M059J (cell line): ENCODE measurements at regions not wholly inside any gene's neighbourhood (a gene's known extent, or its start where the extent isn't known, plus 50 kb on each side); places are given as distances from the start of the nearest gene placed in this dataset.

Source experiments
- DNase-seq: peaks from one replicate; pipeline ENCODE4 v3.0.0-alpha.2; 2012; ENCODE audit warnings: low read depth

DNA sequence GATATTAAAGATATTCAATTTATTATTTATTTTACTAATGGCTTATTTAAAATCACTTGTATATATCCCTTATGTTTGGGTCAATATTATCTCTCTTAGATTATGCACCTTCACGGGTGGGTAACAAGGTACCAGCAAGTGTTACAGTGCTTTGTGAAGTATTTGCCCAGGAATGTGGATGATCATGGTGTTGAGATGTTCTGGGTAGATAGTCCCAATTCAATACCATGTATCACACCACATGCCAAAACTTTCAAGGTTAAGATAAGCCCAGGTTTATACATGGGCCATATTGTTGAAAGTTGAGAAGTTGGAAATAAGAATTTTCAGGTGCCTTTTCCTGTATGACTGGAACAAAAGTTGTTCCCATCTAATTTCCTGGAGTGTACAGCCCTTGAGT is 131.3 kb upstream of the RASSF8 start:
- no peak for DNase-seq

- DNase-seq: no peak
Observed at GRCh38 chr12:25827747-25828146, 130.7 kb upstream of the RASSF8 start.

GRCh38 chr12:25828188-25828587 is 130.3 kb upstream of the RASSF8 start:
- DNase-seq: no peak

- DNase-seq: peak; percentile 95
Observed at GRCh38 chr12:25829192-25829591, 129.3 kb upstream of the RASSF8 start.

- peak; percentile 23 for DNase-seq
Observed at GRCh38 chr12:25830456-25830855, 128.0 kb upstream of the RASSF8 start.

- DNase-seq: peak; percentile 35
Observed at GRCh38 chr12:25833657-25834056, 124.8 kb upstream of the RASSF8 start.

- DNase-seq: peak; percentile 74
Observed at GRCh38 chr12:25835385-25835784, 123.1 kb upstream of the RASSF8 start.

DNA sequence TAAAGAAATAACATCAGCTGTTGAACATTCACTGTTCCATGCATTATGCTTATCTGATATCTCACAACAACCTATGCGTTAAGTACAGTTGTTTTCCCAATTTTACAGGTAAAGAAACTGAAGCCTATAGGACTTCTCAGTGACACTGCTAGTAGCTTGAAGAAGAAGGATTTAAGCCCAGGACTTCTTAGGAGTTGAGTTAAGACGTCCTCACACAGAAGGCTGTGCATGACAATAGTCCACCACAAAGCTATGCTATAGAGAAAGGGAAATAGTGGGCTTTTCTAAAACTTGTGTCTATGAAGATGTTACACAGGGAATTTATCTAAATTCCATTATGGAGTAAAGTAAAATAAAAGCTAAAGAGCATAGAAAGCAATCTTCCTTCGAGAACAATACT is 120.5 kb upstream of the RASSF8 start:
- no peak for DNase-seq

DNA sequence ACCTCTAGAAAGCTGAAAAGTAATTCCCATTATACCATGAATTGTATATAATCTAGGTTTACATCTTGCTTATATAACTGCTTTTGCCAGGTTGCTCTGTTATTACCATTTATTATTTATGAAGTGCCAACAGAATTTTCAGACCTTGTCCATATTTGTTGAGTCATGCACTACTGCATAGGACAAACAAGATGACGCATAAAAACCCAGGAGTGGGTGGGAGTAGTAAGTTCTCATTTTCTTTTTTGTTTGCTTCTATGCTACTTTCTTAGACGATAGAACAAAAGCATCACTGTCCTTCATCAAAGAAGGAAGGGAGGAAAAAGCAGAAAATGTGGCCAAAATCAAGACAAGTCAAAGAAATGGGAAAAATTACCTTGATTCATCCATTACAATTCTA is 119.0 kb upstream of the RASSF8 start:
- peak; percentile 35 for DNase-seq

GRCh38 chr12:25840678-25841465 is 117.6 kb upstream of the RASSF8 start:
- peak; percentile 37 for DNase-seq

GRCh38 chr12:25842254-25842653 is 116.2 kb upstream of the RASSF8 start:
- no peak for DNase-seq

DNA sequence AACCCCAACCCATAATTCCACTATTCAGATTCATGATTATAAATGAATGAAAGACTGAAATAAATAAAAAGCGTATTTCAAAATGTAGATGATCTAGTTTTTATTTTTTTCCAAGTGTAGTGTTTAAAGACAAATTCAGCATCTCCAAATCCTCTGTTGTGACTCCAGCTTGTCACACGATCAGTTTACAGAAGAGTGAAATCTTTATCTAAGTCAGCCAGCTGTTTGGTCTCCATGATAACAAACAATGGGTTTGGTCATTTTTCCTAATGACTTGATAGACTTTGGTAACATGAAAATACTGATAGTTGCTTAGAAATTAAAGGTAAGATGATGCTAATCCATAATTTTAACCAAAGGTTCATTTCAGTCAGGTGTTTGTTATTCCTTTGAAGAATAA is 114.5 kb upstream of the RASSF8 start:
- no peak for DNase-seq

DNA sequence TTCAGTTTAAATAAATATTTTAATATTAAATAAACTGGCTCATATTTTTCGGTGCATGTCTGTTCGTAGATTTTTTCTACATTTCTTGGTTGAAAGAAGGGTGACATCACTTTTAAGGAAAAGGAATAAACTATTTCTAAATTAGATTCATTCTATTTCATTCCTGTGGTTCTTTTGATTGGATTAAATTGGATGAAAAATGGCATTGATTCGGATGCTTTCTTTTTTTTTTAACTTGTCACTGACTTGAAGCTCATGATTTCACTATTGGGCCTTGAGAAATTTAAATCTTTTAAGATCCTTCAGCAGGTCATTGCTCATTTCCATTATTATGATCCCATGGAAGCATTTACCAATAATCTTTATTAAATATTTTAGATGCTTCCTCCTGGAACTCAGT is 113.1 kb upstream of the RASSF8 start:
- no peak for DNase-seq

GRCh38 chr12:25852792-25853191 is 105.7 kb upstream of the RASSF8 start:
- DNase-seq: peak; percentile 75

DNA sequence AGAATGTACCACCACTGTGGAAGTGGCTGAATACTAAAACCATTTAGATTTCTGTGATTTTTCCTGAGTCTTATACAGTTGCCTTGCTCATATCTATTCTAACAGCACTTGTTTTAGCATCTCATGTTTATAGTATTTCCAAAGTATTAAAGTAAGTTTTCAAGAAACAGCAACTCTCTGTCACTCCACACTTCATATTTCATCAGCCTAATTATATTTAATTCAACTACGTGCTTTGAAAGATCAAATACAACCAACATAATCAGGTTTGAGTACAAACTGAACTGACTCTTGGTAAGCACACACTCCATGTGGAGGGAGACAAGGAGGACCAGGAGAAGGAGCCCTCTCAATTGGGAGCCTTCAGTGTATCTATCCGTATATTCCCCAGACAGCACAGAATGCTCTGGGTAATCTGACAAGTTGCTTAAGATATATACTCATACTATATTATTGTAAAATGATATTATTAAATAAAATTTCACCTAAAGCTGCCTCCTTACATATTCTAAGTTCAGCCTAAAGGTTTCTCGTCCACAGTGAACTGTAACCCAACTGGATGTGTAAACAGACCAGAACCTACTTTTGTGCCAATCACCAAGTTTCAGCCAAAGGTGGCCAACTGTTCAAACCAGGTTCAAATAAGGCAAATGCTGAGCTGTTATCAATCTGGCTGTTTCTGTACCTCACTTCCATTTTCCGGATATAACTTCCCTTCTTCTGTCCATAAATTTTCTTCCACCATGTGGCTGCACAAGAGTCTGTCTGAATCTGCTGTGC is 105.0 kb upstream of the RASSF8 start:
- no peak for DNase-seq

GRCh38 chr12:25854991-25855390 is 103.5 kb upstream of the RASSF8 start:
- DNase-seq: no peak

- DNase-seq: no peak
Observed at GRCh38 chr12:25855716-25856115, 102.8 kb upstream of the RASSF8 start.

- DNase-seq: no peak
Observed at GRCh38 chr12:25859976-25860375, 98.5 kb upstream of the RASSF8 start.

- no peak for DNase-seq
Observed at GRCh38 chr12:25861226-25861625, 97.3 kb upstream of the RASSF8 start.

- DNase-seq: peak; percentile 61
Observed at GRCh38 chr12:25864306-25865276, 93.9 kb upstream of the RASSF8 start.

GRCh38 chr12:25866586-25867378 is 91.7 kb upstream of the RASSF8 start:
- DNase-seq: peak; percentile 90
